ENCODE measurements at regions not wholly inside any gene's neighbourhood (a gene's known extent, or its start where the extent isn't known, plus 50 kb on each side); places are given as distances from the start of the nearest gene placed in this dataset.
A peak's percentile ranks its signal among the peaks of the same experiment; 100 is the strongest.

DNA sequence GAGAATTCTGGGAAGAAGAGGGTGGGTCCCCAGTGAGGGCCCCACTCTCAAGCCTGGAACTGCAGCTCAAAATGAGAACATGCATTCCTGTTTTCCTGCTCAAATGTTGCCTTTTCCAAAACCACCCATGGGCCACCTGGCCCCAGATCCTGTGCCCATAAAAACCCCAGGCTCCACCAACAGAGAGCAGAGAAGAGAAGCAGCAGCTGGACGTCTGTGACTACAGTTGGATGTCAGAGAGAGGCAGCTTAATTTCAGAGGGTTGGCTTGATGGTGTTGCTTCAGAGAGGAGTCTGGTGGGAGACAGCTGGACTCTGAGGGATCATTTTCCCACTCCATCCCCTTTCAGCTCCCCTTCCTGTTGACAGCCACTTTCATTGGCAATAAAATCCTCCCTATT lies 256.4 kb downstream of the FZD1 start:
- DNase-seq: no peak
- Histone ChIP-seq H3K36me3 (no peaks in the 10 kb centered on the region), H3K4me3 (ENCODE audit: low read depth, low read length) (no peak overlapping the region), H3K27me3 (ENCODE audit: insufficient read depth, low read depth, severe bottlenecking) (no peaks in the 10 kb centered on the region), H3K9me3 (ENCODE audit: severe bottlenecking) (no peaks in the 10 kb centered on the region), H3K27ac (no peak overlapping the region)
- TF ChIP-seq, protein P1, sequence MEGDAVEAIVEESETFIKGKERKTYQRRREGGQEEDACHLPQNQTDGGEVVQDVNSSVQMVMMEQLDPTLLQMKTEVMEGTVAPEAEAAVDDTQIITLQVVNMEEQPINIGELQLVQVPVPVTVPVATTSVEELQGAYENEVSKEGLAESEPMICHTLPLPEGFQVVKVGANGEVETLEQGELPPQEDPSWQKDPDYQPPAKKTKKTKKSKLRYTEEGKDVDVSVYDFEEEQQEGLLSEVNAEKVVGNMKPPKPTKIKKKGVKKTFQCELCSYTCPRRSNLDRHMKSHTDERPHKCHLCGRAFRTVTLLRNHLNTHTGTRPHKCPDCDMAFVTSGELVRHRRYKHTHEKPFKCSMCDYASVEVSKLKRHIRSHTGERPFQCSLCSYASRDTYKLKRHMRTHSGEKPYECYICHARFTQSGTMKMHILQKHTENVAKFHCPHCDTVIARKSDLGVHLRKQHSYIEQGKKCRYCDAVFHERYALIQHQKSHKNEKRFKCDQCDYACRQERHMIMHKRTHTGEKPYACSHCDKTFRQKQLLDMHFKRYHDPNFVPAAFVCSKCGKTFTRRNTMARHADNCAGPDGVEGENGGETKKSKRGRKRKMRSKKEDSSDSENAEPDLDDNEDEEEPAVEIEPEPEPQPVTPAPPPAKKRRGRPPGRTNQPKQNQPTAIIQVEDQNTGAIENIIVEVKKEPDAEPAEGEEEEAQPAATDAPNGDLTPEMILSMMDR (IDR thresholded peaks at IDR 0.05; ENCODE audit: low read depth, low read length): no peak

DNA sequence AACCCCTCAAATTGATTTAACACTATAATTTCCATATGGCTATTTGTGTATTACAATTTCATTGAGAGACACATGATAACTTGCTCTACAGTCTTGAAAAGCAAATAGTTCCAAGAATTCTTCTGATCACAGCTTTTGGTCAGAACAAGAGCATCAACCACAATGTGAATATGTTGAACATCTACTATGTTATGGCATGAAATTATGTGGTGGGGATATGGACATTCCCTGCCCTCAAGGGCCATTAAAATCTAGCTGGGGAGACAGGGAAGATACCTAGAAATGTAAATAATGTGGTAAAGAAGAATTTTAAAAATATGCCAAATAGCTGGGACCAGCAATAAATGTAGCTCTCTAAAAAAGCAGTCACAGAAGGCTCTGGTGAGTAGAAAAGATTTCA lies 262.2 kb downstream of the FZD1 start:
- TF ChIP-seq, protein P1 (IDR thresholded peaks at IDR 0.05; ENCODE audit: low read depth, low read length): no peak
- DNase-seq: no peak
- Histone ChIP-seq H3K27me3 (ENCODE audit: insufficient read depth, low read depth, severe bottlenecking) (no peaks in the 10 kb centered on the region), H3K9me3 (ENCODE audit: severe bottlenecking) (no peaks in the 10 kb centered on the region), H3K27ac (no peak overlapping the region), H3K36me3 (no peaks in the 10 kb centered on the region), H3K4me3 (ENCODE audit: low read depth, low read length) (no peak overlapping the region)

DNA sequence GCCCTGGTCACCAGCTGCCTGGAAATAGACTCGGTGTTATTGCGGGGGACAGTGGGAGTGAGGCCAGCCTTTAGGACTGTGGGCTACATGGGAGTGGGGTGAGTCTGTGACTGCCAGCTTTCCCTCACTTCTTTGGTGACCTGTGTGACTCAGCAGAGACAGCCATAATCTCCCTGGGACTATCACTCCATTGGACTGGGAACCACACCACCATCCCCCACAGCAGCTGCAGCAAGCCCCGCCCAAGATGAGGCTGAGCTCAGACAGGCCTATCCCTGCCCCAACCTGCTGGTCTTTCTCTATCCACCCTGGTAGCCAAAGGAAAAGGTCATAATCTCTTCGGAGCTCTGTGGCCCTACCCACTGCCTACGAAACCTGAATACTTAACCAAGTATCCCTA lies 263.2 kb downstream of the FZD1 start:
- DNase-seq: peak; percentile 15

DNA sequence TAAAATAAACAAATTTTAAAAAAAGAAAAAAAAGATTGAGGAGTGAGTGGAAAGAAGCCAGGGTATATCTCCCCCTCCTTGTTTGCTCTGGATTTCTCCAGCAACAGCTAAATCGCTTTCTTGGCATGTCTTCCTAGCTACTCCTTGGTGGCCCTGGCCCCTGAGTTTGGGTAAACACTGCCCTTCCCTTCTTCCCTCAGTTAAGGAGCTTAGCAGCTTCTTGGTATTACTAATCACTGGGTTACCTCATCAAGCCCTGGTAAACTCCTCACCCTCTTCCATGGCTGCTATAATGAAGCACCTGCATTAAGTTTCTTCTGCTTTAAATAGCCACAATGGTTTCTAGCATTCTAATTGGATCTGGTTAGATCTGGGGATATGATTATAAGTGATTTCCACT lies 269.8 kb downstream of the FZD1 start:
- Histone ChIP-seq H3K36me3 (no peaks in the 10 kb centered on the region), H3K9me3 (ENCODE audit: severe bottlenecking) (no peaks in the 10 kb centered on the region), H3K4me3 (ENCODE audit: low read depth, low read length) (no peak overlapping the region), H3K27me3 (ENCODE audit: insufficient read depth, low read depth, severe bottlenecking) (no peaks in the 10 kb centered on the region), H3K27ac (no peak overlapping the region)
- DNase-seq: peak; percentile 30
- TF ChIP-seq, protein P1 (IDR thresholded peaks at IDR 0.05; ENCODE audit: low read depth, low read length): no peak

More for the DNA sequence above, 263.2 kb downstream of the FZD1 start:
- no peak overlapping the region for H3K27ac ChIP-seq
- TF ChIP-seq, protein P1 (IDR thresholded peaks at IDR 0.05; ENCODE audit: low read depth, low read length): no peak
- H3K9me3 ChIP-seq (ENCODE audit: severe bottlenecking): no peaks in the 10 kb centered on the region
- H3K36me3 ChIP-seq: no peaks in the 10 kb centered on the region
- H3K4me3 ChIP-seq (ENCODE audit: low read depth, low read length): no peak overlapping the region
- H3K27me3 ChIP-seq (ENCODE audit: insufficient read depth, low read depth, severe bottlenecking): no peaks in the 10 kb centered on the region

DNA sequence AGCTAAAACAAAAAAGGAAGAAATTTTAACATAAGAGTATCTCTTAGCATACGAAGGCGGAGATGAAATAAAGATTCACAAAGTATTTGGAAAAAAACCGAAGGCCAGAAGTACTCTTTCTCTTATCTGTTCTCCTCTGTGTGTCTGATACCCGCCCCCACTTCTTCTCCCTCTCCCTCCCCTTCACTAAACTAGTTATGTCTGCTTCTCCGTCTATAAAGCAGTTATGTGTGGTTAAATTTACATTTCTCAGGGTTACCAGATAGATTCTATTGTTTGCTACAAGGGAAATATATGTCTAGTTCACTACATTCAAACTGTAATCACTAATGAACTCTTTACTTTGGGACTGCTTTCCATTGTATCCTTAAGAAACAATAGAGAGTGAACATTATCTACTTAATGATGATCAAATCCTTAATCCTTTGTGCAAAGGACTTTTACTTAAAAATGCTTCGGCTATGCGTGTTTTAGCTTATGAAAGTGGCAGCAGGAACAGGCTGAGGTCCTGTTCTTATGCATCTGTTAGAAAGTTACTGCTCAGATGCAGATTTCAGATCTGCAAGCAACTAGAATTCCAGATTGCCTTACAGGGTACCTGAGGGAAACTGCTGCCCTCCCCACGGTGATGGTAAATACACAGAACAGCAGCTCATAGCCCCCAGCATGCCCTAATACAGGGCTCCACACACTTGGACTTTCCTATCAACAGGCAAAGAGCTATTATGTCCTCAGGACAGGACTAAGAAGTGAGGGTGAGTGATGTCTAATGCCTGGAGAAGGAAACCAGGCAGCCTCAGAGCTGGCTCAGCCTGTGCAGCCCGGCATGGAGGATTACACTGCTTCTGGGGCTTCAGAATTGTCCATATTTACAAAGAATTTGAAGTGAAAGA lies 273.3 kb downstream of the FZD1 start:
- Histone ChIP-seq H3K27me3 (ENCODE audit: insufficient read depth, low read depth, severe bottlenecking) (no peaks in the 10 kb centered on the region), H3K27ac (no peak overlapping the region), H3K36me3 (no peaks in the 10 kb centered on the region), H3K9me3 (ENCODE audit: severe bottlenecking) (no peaks in the 10 kb centered on the region), H3K4me3 (ENCODE audit: low read depth, low read length) (no peak overlapping the region)
- peak; percentile 7 for DNase-seq
- TF ChIP-seq, protein P1 (IDR thresholded peaks at IDR 0.05; ENCODE audit: low read depth, low read length): no peak
